OCI-LY3 (cell line): ENCODE measurements at regions not wholly inside any gene's neighbourhood (a gene's known extent, or its start where the extent isn't known, plus 50 kb on each side); places are given as distances from the start of the nearest gene placed in this dataset.
A peak's percentile ranks its signal among the peaks of the same experiment; 100 is the strongest.

ENCODE experiments used
- H2AFZ ChIP-seq: fragments of 200-600, 300-600 bp; shearing (Covaris generic); 2 replicates; pipeline ENCODE4 v1.6.0; 2014; ENCODE audit warnings: antibody characterized with exemption, low read depth, low read length
- H3K27ac ChIP-seq: fragments of 200-600, 300-600 bp; sonication (generic); 2 replicates; pipeline ENCODE4 v1.5.1; 2014; ENCODE audit warnings: mild to moderate bottlenecking, low read length, moderate library complexity, mixed read lengths
- H3K27me3 ChIP-seq: fragments of 200-600, 300-600 bp; sonication (generic); 2 replicates; pipeline ENCODE4 v1.6.1; 2014; ENCODE audit warnings: low read depth, low read length, mixed read lengths
- H3K36me3 ChIP-seq: fragments of 200-600, 300-600 bp; sonication (generic); replicated peaks from 2 replicates; pipeline ENCODE3; 2014; ENCODE audit warnings: low read depth, low read length, mixed read lengths
- H3K4me1 ChIP-seq: fragments of 300-600, 200-600 bp; sonication (generic); 2 replicates; pipeline ENCODE4 v1.6.1; 2014; ENCODE audit warnings: low read length, mixed read lengths
- H3K4me2 ChIP-seq: fragments of 200-600, 300-600 bp; sonication (generic); 2 replicates; pipeline ENCODE4 v1.6.1; 2014; ENCODE audit warnings: low read length, mixed read lengths
- H3K4me3 ChIP-seq: fragments of 300-600, 200-600 bp; sonication (generic); 2 replicates; pipeline ENCODE4 v1.5.1; 2014; ENCODE audit warnings: antibody characterized with exemption, mild to moderate bottlenecking, low read length, moderate library complexity
- H3K79me2 ChIP-seq: fragments of 300-600, 200-600 bp; shearing (Covaris generic); 2 replicates; pipeline ENCODE4 v1.6.1; 2014; ENCODE audit warnings: mild to moderate bottlenecking, low read length, mixed read lengths
- H3K9ac ChIP-seq: fragments of 300-600, 200-600 bp; shearing (Covaris generic); 2 replicates; pipeline ENCODE4 v1.6.0; 2014; ENCODE audit warnings: mild to moderate bottlenecking, low read length, moderate library complexity
- H3K9me3 ChIP-seq: fragments of 200-600, 300-600 bp; shearing (Covaris generic); 2 replicates; pipeline ENCODE4 v1.6.1; 2014; ENCODE audit warnings: low read length, mixed read lengths; ENCODE audit not compliant: insufficient read depth
- H4K20me1 ChIP-seq: fragments of 200-600, 300-600 bp; sonication (generic); 2 replicates; pipeline ENCODE4 v1.6.1; 2016; ENCODE audit warnings: low read length, mixed read lengths; ENCODE audit not compliant: insufficient read depth
- EZH2phosphoT487 ChIP-seq: fragments of 200-600 bp; shearing (Covaris generic); IDR thresholded peaks from 2 replicates; pipeline ENCODE4 v1.6.1; 2018; ENCODE audit warnings: antibody characterized with exemption, mixed run types, low read depth
- TF ChIP-seq, protein P1 (sequence below): fragments of 200-600, 300-600 bp; sonication (generic); IDR thresholded peaks from 2 replicates; pipeline ENCODE4 v1.5.1; 2014; ENCODE audit warnings: antibody characterized with exemption, low read length, low read depth

DNA sequence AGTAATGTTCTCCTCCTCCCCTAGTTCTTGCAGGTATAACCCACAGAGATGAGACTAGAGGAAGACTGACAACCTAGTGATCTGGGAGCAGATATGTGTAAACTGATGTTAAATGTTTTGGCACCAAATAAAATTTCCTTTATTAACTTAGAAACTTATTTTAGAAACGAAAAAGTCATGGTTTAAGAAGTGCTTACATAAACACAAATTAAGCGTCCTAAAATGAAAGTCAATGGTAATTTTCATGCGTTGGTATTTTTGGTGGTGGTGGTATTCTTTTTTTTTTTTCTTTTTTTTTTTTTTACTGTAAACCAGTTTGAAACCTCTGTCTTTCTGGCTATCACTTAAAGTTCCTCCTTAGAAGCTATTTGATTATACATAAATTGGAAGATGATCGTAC is 1438.1 kb upstream of the TENM3 start:
- peaks cover 11% of the 10 kb centered on the region for H3K4me1 ChIP-seq
- no peaks in the 10 kb centered on the region for H3K36me3 ChIP-seq
- H3K9ac ChIP-seq = no peak overlapping the region
- H3K27me3 ChIP-seq = no peaks in the 10 kb centered on the region
- TF ChIP-seq EZH2phosphoT487 = no peak
- TF ChIP-seq, protein P1, sequence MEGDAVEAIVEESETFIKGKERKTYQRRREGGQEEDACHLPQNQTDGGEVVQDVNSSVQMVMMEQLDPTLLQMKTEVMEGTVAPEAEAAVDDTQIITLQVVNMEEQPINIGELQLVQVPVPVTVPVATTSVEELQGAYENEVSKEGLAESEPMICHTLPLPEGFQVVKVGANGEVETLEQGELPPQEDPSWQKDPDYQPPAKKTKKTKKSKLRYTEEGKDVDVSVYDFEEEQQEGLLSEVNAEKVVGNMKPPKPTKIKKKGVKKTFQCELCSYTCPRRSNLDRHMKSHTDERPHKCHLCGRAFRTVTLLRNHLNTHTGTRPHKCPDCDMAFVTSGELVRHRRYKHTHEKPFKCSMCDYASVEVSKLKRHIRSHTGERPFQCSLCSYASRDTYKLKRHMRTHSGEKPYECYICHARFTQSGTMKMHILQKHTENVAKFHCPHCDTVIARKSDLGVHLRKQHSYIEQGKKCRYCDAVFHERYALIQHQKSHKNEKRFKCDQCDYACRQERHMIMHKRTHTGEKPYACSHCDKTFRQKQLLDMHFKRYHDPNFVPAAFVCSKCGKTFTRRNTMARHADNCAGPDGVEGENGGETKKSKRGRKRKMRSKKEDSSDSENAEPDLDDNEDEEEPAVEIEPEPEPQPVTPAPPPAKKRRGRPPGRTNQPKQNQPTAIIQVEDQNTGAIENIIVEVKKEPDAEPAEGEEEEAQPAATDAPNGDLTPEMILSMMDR = no peak
- no peak overlapping the region for H3K4me3 ChIP-seq
- H3K27ac ChIP-seq = no peak overlapping the region
- H4K20me1 ChIP-seq = no peaks in the 10 kb centered on the region
- no peaks in the 10 kb centered on the region for H3K79me2 ChIP-seq
- H3K4me2 ChIP-seq = no peak overlapping the region
- no peak overlapping the region for H2AFZ ChIP-seq
- H3K9me3 ChIP-seq = no peaks in the 10 kb centered on the region

DNA sequence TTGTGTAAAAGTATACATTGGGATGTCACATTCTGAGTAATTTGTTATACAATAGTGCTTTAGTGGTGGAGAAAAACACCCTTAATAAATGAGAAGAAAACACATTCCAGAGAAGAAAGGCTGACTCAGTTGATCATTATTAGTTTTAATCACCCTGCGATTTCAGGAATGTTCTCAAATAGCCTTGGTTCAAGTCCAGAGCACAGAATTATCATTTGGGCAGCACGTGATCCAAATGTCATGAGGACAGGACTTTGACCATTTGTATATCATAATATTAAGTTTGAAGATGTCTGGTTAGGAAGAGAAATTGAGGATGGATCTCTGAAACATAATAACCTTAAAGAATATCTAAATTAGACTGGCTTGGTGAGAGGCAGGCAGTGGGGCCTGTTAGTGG is 1434.3 kb upstream of the TENM3 start:
- TF ChIP-seq EZH2phosphoT487 = no peak
- TF ChIP-seq, protein P1 = no peak
- Histone ChIP-seq H3K79me2 (no peaks in the 10 kb centered on the region), H3K27me3 (no peaks in the 10 kb centered on the region), H2AFZ (no peak overlapping the region), H4K20me1 (no peaks in the 10 kb centered on the region), H3K4me1 (peaks cover 20% of the 10 kb centered on the region), H3K9me3 (no peaks in the 10 kb centered on the region), H3K9ac (no peak overlapping the region), H3K4me3 (no peak overlapping the region), H3K27ac (no peak overlapping the region), H3K36me3 (no peaks in the 10 kb centered on the region), H3K4me2 (no peak overlapping the region)

DNA sequence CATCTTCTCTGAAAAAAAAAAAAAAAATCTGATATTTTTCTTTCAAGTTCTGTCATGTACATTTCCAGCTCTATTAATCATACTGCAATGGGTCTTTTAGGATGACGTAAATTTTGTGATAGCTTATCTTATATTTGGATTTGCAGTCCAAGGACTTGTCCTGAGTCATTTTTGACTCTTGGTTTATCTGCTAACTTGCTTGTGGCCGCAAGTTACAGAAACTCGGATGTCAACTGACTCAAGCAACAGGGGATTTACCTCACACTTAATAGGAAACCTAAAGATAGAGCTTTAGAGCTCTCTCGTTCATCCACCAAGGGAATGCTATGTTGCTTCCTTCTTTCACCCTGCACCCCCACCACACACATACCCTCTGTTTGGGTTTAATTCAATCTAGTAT is 1433.8 kb upstream of the TENM3 start:
- Histone ChIP-seq H2AFZ (no peak overlapping the region), H3K27me3 (no peaks in the 10 kb centered on the region), H3K4me2 (peak overlapping the region; percentile 40), H3K79me2 (no peaks in the 10 kb centered on the region), H4K20me1 (no peaks in the 10 kb centered on the region), H3K27ac (no peak overlapping the region), H3K4me1 (peaks cover 20% of the 10 kb centered on the region), H3K9me3 (no peaks in the 10 kb centered on the region), H3K9ac (no peak overlapping the region), H3K36me3 (no peaks in the 10 kb centered on the region), H3K4me3 (no peak overlapping the region)
- TF ChIP-seq, protein P1 = no peak
- no peak for TF ChIP-seq EZH2phosphoT487

DNA sequence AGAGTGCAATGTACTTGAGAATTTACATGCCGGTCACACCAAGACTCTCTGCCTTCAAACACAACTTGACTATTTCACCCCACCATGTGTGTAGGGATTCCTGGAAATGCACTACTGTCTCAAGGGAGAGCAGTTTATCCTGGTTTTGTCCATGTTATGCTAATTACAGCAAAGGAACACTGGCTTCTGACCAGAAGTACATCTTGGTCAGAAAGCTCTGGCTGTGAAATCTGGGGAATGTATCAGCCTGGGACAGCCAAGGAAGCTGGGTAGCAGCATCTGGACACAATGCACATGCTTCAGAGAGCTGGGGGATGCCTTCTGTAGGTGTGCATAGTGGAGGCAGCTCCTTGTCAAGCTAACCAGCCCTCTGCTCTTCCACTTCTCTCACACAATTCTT is 1432.6 kb upstream of the TENM3 start:
- Histone ChIP-seq H3K79me2 (no peaks in the 10 kb centered on the region), H3K4me3 (no peak overlapping the region), H2AFZ (no peak overlapping the region), H3K9me3 (no peaks in the 10 kb centered on the region), H3K9ac (no peak overlapping the region), H3K36me3 (no peaks in the 10 kb centered on the region), H3K27me3 (no peaks in the 10 kb centered on the region), H3K27ac (no peak overlapping the region), H3K4me1 (peaks cover 20% of the 10 kb centered on the region), H3K4me2 (no peak overlapping the region), H4K20me1 (no peaks in the 10 kb centered on the region)
- TF ChIP-seq EZH2phosphoT487 = no peak
- TF ChIP-seq, protein P1 = no peak
